PFSK-1 (cell line): ENCODE measurements at regions not wholly inside any gene's neighbourhood (a gene's known extent, or its start where the extent isn't known, plus 50 kb on each side); places are given as distances from the start of the nearest gene placed in this dataset.

Experiments
- FOXP2 ChIP-seq: optimal IDR thresholded peaks from 2 replicates; pipeline ENCODE3; 2011; ENCODE audit warnings: borderline replicate concordance, control low read depth, inconsistent platforms; ENCODE audit not compliant: insufficient read depth; ENCODE audit errors: extremely low read length, extremely low read depth
- POLR2AphosphoS5 ChIP-seq: IDR thresholded peaks from 2 replicates; pipeline ENCODE4 v1.6.1; 2012; ENCODE audit warnings: low read depth, mild to moderate bottlenecking, control low read depth, low read length, moderate library complexity

- TF ChIP-seq POLR2AphosphoS5 = no peak
- no peak for TF ChIP-seq FOXP2
These were observed 203.3 kb upstream of the LHX5 start for GRCh38 chr12:113674996-113675395.
